ENCODE measurements at regions not wholly inside any gene's neighbourhood (a gene's known extent, or its start where the extent isn't known, plus 50 kb on each side); places are given as distances from the start of the nearest gene placed in this dataset.

DNA sequence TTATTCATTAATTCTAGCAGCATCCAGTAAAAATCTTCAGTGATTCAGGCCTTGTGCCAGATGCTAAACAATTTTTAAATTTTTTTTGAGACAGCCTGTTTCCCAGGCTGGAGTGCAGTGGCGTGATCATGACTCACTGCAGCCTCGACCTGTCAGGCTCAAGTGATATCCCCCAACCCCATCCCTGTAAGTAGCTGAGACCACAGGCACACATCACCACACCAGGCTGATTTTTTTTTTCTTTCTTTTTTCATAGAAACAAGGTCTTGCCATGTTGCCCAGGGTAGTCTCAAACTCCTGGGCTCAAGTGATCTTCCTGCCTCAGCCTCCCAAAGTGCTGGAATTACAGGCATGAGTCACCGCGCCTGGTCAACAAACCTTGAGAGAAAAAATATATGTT lies 705.5 kb downstream of the ARAP2 start:
- no peak overlapping the region for H3K4me3 ChIP-seq (ENCODE audit: low read depth, low read length, poor library complexity, severe bottlenecking)
- TF ChIP-seq EZH2 (IDR thresholded peaks at IDR 0.05; ENCODE audit: borderline replicate concordance, low read depth, low read length, poor library complexity, severe bottlenecking) (no peak), CTCF (conservative IDR thresholded peaks at IDR 0.05; ENCODE audit: low read depth, low read length) (no peak)
- H3K4me1 ChIP-seq (ENCODE audit: insufficient read depth, low read length, poor library complexity, severe bottlenecking) = no peaks in the 10 kb centered on the region
- intact Hi-C loops (cut with micrococcal nuclease; ENCODE audit: unreplicated experiment) = no loop called here
- ChIA-PET CTCF (no interaction called here), POLR2A (ENCODE audit: low non-redundant PET) (no interaction called here)
- no TSS peak for BruUV-seq (replicated peaks)
- no peaks in the 10 kb centered on the region for H3K27me3 ChIP-seq (replicated peaks; ENCODE audit: insufficient read depth, low read depth, low read length, poor library complexity)
- no peaks in the 10 kb centered on the region for H3K36me3 ChIP-seq (ENCODE audit: insufficient read depth, low read length, poor library complexity, severe bottlenecking)
- no peaks in the 10 kb centered on the region for H3K9me3 ChIP-seq (ENCODE audit: low read depth, low read length, poor library complexity, severe bottlenecking)
- no peak for DNase-seq (ENCODE audit: low spot score)
- no peak overlapping the region for H3K27ac ChIP-seq (ENCODE audit: low read depth, low read length, poor library complexity, severe bottlenecking)

- no peak for TF ChIP-seq CTCF (conservative IDR thresholded peaks at IDR 0.05; ENCODE audit: low read depth, low read length)
- no peak for TF ChIP-seq EZH2 (IDR thresholded peaks at IDR 0.05; ENCODE audit: borderline replicate concordance, low read depth, low read length, poor library complexity, severe bottlenecking)
- no peak overlapping the region for H3K4me3 ChIP-seq (ENCODE audit: low read depth, low read length, poor library complexity, severe bottlenecking)
- H3K36me3 ChIP-seq (ENCODE audit: insufficient read depth, low read length, poor library complexity, severe bottlenecking) = no peaks in the 10 kb centered on the region
- POLR2A ChIA-PET (ENCODE audit: low non-redundant PET) = no interaction called here
- intact Hi-C loops (cut with micrococcal nuclease; ENCODE audit: unreplicated experiment) = no loop called here
- CTCF ChIA-PET = no interaction called here
- H3K9me3 ChIP-seq (ENCODE audit: low read depth, low read length, poor library complexity, severe bottlenecking) = no peaks in the 10 kb centered on the region
- H3K4me1 ChIP-seq (ENCODE audit: insufficient read depth, low read length, poor library complexity, severe bottlenecking) = no peaks in the 10 kb centered on the region
- no peak for DNase-seq (ENCODE audit: low spot score)
- H3K27me3 ChIP-seq (replicated peaks; ENCODE audit: insufficient read depth, low read depth, low read length, poor library complexity) = no peaks in the 10 kb centered on the region
- no TSS peak for BruUV-seq (replicated peaks)
- H3K27ac ChIP-seq (ENCODE audit: low read depth, low read length, poor library complexity, severe bottlenecking) = no peak overlapping the region
These were observed 704.8 kb downstream of the ARAP2 start for GRCh38 chr4:35539404-35540055.

GRCh38 chr4:35541146-35541887 lies 703.0 kb downstream of the ARAP2 start:
- intact Hi-C loops (cut with micrococcal nuclease; ENCODE audit: unreplicated experiment) = no loop called here
- no peak for DNase-seq (ENCODE audit: low spot score)
- Histone ChIP-seq H3K4me1 (ENCODE audit: insufficient read depth, low read length, poor library complexity, severe bottlenecking) (no peaks in the 10 kb centered on the region), H3K36me3 (ENCODE audit: insufficient read depth, low read length, poor library complexity, severe bottlenecking) (no peaks in the 10 kb centered on the region), H3K27me3 (replicated peaks; ENCODE audit: insufficient read depth, low read depth, low read length, poor library complexity) (no peaks in the 10 kb centered on the region), H3K4me3 (ENCODE audit: low read depth, low read length, poor library complexity, severe bottlenecking) (no peak overlapping the region), H3K27ac (ENCODE audit: low read depth, low read length, poor library complexity, severe bottlenecking) (no peak overlapping the region), H3K9me3 (ENCODE audit: low read depth, low read length, poor library complexity, severe bottlenecking) (peaks cover 6% of the 10 kb centered on the region)
- TF ChIP-seq CTCF (conservative IDR thresholded peaks at IDR 0.05; ENCODE audit: low read depth, low read length) (no peak), EZH2 (IDR thresholded peaks at IDR 0.05; ENCODE audit: borderline replicate concordance, low read depth, low read length, poor library complexity, severe bottlenecking) (no peak)
- no TSS peak for BruUV-seq (replicated peaks)
- CTCF ChIA-PET = no interaction called here
- POLR2A ChIA-PET (ENCODE audit: low non-redundant PET) = no interaction called here
